Cardiac muscle cell (in vitro differentiated cells and primary cell): ENCODE measurements at regions not wholly inside any gene's neighbourhood (a gene's known extent, or its start where the extent isn't known, plus 50 kb on each side); places are given as distances from the start of the nearest gene placed in this dataset.

ENCODE experiments used
- DNase-seq, 2 donors: peaks; one replicate each; pipeline versions ENCODE4 v3.0.0 to v3.0.0-alpha.2; 2010 to 2017; ENCODE audit warnings: low read depth in 1 of 2, low spot score in 1 of 2
- H3K27ac ChIP-seq: fragments of 200-600 bp; sonication (generic); 2 replicates; pipeline ENCODE4 v1.5.1; 2016
- H3K27me3 ChIP-seq: fragments of 200-600 bp; sonication (generic); 2 replicates; pipeline ENCODE4 v1.6.0; 2016; ENCODE audit warnings: control low read depth
- H3K36me3 ChIP-seq: fragments of 200-600 bp; sonication (generic); 2 replicates; pipeline ENCODE4 v1.5.1; 2016; ENCODE audit warnings: control low read depth
- H3K4me1 ChIP-seq: fragments of 200-600 bp; sonication (generic); 2 replicates; pipeline ENCODE4 v1.8.1; 2017; ENCODE audit warnings: low read depth, mild to moderate bottlenecking, mixed run types
- H3K4me3 ChIP-seq: fragments of 200-600 bp; sonication (generic); 2 replicates; pipeline ENCODE4 v1.5.1; 2016; ENCODE audit warnings: mild to moderate bottlenecking
- H3K9me3 ChIP-seq: fragments of 200-600 bp; sonication (generic); 2 replicates; pipeline ENCODE4 v1.5.1; 2017; ENCODE audit warnings: low read depth, mild to moderate bottlenecking, control low read depth
- TF ChIP-seq, protein P1 (sequence below): IDR thresholded peaks from 2 replicates; pipeline ENCODE4 v1.5.1; 2012; ENCODE audit warnings: low read depth, mild to moderate bottlenecking, low read length

DNA sequence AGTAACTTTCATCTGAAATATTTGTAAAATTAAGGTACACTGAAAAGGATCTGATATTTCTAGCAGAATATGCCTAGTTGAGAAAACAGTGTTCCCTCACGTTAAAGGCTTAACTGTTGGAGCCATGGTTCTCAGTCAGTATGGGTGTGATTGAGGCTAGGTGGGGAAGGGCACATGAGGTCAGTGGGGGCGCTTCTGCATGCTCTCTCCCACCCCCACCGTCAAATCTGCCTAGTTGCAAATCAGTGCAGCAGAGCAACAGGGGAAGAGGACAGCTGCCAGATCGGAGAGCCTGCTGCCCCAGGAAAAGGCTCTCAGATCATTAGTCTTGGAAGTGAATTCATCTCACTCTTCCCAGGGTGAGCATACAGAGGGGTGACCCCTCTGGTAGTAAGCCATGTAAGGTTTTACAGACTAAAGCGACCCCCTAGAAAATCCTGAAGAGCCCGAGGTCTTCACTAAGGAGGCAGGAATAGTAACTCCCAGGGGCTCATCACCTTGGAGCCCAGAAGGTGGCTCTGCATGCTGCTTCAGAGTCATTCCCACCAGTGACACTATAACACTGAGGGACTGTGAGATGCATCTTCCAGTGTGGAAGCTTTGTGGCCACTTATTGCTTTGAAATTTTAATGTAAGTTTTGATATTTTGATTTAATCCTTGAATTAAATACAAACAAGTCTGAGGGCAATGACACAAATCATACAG lies 83.1 kb upstream of the BARHL2 start:
- Histone ChIP-seq H3K36me3 (no peaks in the 10 kb centered on the region), H3K27ac (no peak overlapping the region), H3K4me1 (no peaks in the 10 kb centered on the region), H3K4me3 (no peak overlapping the region), H3K27me3 (no peaks in the 10 kb centered on the region), H3K9me3 (no peaks in the 10 kb centered on the region)
- DNase-seq: no peak
- TF ChIP-seq, protein P1, sequence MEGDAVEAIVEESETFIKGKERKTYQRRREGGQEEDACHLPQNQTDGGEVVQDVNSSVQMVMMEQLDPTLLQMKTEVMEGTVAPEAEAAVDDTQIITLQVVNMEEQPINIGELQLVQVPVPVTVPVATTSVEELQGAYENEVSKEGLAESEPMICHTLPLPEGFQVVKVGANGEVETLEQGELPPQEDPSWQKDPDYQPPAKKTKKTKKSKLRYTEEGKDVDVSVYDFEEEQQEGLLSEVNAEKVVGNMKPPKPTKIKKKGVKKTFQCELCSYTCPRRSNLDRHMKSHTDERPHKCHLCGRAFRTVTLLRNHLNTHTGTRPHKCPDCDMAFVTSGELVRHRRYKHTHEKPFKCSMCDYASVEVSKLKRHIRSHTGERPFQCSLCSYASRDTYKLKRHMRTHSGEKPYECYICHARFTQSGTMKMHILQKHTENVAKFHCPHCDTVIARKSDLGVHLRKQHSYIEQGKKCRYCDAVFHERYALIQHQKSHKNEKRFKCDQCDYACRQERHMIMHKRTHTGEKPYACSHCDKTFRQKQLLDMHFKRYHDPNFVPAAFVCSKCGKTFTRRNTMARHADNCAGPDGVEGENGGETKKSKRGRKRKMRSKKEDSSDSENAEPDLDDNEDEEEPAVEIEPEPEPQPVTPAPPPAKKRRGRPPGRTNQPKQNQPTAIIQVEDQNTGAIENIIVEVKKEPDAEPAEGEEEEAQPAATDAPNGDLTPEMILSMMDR: no peak

DNA sequence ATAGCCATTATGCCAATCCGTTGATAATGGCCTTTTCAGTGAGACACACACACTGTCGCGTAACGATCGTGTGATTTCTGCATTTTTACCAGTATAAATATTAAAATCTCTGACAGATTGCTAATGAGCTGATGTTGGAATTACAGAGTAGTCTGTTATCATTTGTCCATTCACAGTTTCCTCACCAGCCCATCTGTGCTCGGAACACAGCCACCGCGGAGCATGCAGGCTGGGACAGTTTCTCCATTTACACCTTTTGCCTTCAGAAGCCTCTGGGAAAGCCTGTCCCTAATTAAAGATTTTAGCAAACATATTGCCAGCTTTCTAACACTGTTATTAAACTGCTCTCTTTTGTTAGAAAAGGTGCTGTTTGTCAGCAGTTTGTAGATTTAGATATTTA lies 82.2 kb upstream of the BARHL2 start:
- no peak for DNase-seq
- H3K9me3 ChIP-seq: no peaks in the 10 kb centered on the region
- no peaks in the 10 kb centered on the region for H3K27me3 ChIP-seq
- no peak overlapping the region for H3K27ac ChIP-seq
- no peaks in the 10 kb centered on the region for H3K4me1 ChIP-seq
- H3K4me3 ChIP-seq: no peak overlapping the region
- H3K36me3 ChIP-seq: no peaks in the 10 kb centered on the region
- TF ChIP-seq, protein P1: no peak

DNA sequence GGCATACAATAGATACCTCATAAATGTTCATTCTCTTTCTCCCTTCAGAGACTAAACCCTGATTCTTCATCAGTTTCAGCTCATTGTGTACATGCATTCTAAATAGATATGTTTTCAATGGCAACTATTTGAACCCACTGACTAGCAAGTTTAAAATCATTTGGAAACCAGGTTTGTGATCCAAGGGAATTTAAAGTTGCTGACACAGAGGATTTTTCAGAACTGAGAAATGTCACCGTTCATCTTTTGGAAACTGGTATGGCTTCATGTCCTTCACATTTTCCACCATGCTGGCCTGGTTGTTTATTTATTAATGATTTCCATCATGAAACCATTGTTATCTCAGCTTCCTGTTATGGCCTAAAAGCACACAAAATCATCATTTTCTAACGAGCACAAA lies 81.8 kb upstream of the BARHL2 start:
- H3K4me3 ChIP-seq: no peak overlapping the region
- H3K36me3 ChIP-seq: no peaks in the 10 kb centered on the region
- no peaks in the 10 kb centered on the region for H3K4me1 ChIP-seq
- H3K9me3 ChIP-seq: no peaks in the 10 kb centered on the region
- TF ChIP-seq, protein P1: no peak
- no peak overlapping the region for H3K27ac ChIP-seq
- H3K27me3 ChIP-seq: no peaks in the 10 kb centered on the region
- DNase-seq: no peak

DNA sequence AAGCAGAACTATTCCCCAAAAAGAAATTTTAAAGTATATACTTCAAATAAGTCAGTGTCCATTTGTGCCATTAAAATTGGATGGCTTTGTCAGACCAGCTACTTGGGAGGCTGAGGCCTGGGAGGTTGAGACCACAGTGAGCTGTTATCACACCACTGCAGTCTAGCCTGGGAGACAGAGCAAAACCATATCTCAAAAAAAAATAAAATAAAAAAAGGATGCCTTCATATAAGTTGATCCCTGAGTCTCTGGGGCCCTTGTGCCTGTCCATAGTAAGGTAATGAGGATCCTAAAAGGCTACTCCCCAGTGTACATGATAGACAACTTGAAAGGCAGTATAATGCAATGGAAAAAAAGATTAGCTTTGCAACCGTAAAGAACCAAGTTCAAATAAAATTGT lies 81.2 kb upstream of the BARHL2 start:
- TF ChIP-seq, protein P1: no peak

DNA sequence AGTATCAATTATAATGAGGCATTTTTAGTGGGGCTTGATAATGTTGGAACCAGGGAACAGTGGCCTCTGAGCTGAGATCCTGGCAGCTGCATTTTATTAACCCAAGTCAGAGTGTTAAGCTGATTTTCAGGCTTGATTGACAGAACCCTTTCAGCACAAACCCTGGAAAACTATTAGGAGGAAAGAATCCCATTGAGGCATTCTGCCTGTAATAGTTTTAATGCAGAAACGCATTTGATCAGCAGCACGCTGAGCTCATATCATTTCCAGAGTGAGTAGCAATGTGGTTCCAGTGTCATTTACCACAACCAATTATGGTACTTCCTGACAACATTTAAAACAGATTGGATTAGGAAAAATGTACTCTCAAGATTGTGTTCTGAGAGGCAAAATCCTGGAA lies 78.3 kb upstream of the BARHL2 start:
- Histone ChIP-seq H3K4me1 (no peaks in the 10 kb centered on the region), H3K27ac (no peak overlapping the region), H3K4me3 (no peak overlapping the region), H3K9me3 (no peaks in the 10 kb centered on the region), H3K36me3 (no peaks in the 10 kb centered on the region), H3K27me3 (no peaks in the 10 kb centered on the region)
- DNase-seq: no peak
- TF ChIP-seq, protein P1: no peak

More for the DNA sequence above, 81.2 kb upstream of the BARHL2 start:
- Histone ChIP-seq H3K9me3 (no peaks in the 10 kb centered on the region), H3K36me3 (no peaks in the 10 kb centered on the region), H3K4me3 (no peak overlapping the region), H3K27ac (no peak overlapping the region), H3K27me3 (no peaks in the 10 kb centered on the region), H3K4me1 (no peaks in the 10 kb centered on the region)
- DNase-seq: no peak
